ENCODE measurements at regions not wholly inside any gene's neighbourhood (a gene's known extent, or its start where the extent isn't known, plus 50 kb on each side); places are given as distances from the start of the nearest gene placed in this dataset.

GRCh38 chr10:21263839-21264238, 261.6 kb downstream of the SKIDA1 start:
- Histone ChIP-seq H3K9me3 (ENCODE audit: control insufficient read depth, insufficient read depth, low read depth, low read length) (no peaks in the 10 kb centered on the region), H3K36me3 (ENCODE audit: control insufficient read depth, insufficient read depth, low read length) (no peaks in the 10 kb centered on the region), H3K4me1 (ENCODE audit: control insufficient read depth, insufficient read depth, low read length) (no peaks in the 10 kb centered on the region), H3K27me3 (ENCODE audit: control insufficient read depth, insufficient read depth, low read length) (no peaks in the 10 kb centered on the region), H3K27ac (ENCODE audit: low read length) (no peak overlapping the region), H3K4me3 (ENCODE audit: low read depth in 2 of 2, low read length in 2 of 2) (no peak overlapping the region)
- no peak for ATAC-seq
- TF ChIP-seq SIN3A (IDR thresholded peaks at IDR 0.05; ENCODE audit: borderline replicate concordance, insufficient read depth, low read depth, low read length) (no peak), TCF7L2 (IDR thresholded peaks at IDR 0.05; ENCODE audit: low read depth, low read length) (no peak), CTCF (IDR thresholded peaks at IDR 0.05) (no peak), POLR2AphosphoS5 (IDR thresholded peaks at IDR 0.05; ENCODE audit: low read depth, low read length) (no peak)
- TF ChIP-seq, protein P1, sequence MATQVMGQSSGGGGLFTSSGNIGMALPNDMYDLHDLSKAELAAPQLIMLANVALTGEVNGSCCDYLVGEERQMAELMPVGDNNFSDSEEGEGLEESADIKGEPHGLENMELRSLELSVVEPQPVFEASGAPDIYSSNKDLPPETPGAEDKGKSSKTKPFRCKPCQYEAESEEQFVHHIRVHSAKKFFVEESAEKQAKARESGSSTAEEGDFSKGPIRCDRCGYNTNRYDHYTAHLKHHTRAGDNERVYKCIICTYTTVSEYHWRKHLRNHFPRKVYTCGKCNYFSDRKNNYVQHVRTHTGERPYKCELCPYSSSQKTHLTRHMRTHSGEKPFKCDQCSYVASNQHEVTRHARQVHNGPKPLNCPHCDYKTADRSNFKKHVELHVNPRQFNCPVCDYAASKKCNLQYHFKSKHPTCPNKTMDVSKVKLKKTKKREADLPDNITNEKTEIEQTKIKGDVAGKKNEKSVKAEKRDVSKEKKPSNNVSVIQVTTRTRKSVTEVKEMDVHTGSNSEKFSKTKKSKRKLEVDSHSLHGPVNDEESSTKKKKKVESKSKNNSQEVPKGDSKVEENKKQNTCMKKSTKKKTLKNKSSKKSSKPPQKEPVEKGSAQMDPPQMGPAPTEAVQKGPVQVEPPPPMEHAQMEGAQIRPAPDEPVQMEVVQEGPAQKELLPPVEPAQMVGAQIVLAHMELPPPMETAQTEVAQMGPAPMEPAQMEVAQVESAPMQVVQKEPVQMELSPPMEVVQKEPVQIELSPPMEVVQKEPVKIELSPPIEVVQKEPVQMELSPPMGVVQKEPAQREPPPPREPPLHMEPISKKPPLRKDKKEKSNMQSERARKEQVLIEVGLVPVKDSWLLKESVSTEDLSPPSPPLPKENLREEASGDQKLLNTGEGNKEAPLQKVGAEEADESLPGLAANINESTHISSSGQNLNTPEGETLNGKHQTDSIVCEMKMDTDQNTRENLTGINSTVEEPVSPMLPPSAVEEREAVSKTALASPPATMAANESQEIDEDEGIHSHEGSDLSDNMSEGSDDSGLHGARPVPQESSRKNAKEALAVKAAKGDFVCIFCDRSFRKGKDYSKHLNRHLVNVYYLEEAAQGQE (IDR thresholded peaks at IDR 0.05; ENCODE audit: insufficient read depth in 1 of 2, low read depth in 2 of 2, low read length in 1 of 2), result no peak
- POLR2A ChIA-PET, result interaction anchor here (0.6 kb wide), 1 partner anchor 19 kb away, joined by 9 read pairs; no protein-coding TSS in a partner anchor
- in situ Hi-C loops (cut with HindIII; ENCODE audit: low pct_unique_long_range_greater_than_20kb, low sequenced_read_pairs), result no loop called here
- intact Hi-C loops (cut with micrococcal nuclease; ENCODE audit: unreplicated experiment), result loop anchor here (10.0 kb wide), 1 partner anchor 89 kb away; no protein-coding TSS in a partner anchor
- CTCF ChIA-PET, result no interaction called here
- no TSS peak for BruUV-seq (replicated peaks)
- no peak for DNase-seq (ENCODE audit: low read depth, low spot score)

- no peaks in the 10 kb centered on the region for H3K9me3 ChIP-seq (ENCODE audit: control insufficient read depth, insufficient read depth, low read depth, low read length)
- no peaks in the 10 kb centered on the region for H3K36me3 ChIP-seq (ENCODE audit: control insufficient read depth, insufficient read depth, low read length)
- intact Hi-C loops (cut with micrococcal nuclease; ENCODE audit: unreplicated experiment), result loop anchor here (10.0 kb wide), 1 partner anchor 89 kb away; no protein-coding TSS in a partner anchor
- TF ChIP-seq, protein P1 (IDR thresholded peaks at IDR 0.05; ENCODE audit: insufficient read depth in 1 of 2, low read depth in 2 of 2, low read length in 1 of 2), result no peak
- TF ChIP-seq SIN3A (IDR thresholded peaks at IDR 0.05; ENCODE audit: borderline replicate concordance, insufficient read depth, low read depth, low read length) (no peak), POLR2AphosphoS5 (IDR thresholded peaks at IDR 0.05; ENCODE audit: low read depth, low read length) (no peak), CTCF (IDR thresholded peaks at IDR 0.05) (no peak), TCF7L2 (IDR thresholded peaks at IDR 0.05; ENCODE audit: low read depth, low read length) (no peak)
- H3K4me3 ChIP-seq (ENCODE audit: low read depth in 2 of 2, low read length in 2 of 2), result no peak overlapping the region
- no peak overlapping the region for H3K27ac ChIP-seq (ENCODE audit: low read length)
- BruUV-seq (replicated peaks), result no TSS peak
- ATAC-seq (no peak), DNase-seq (ENCODE audit: low read depth, low spot score) (no peak)
- no peaks in the 10 kb centered on the region for H3K4me1 ChIP-seq (ENCODE audit: control insufficient read depth, insufficient read depth, low read length)
- in situ Hi-C loops (cut with HindIII; ENCODE audit: low pct_unique_long_range_greater_than_20kb, low sequenced_read_pairs), result no loop called here
- ChIA-PET POLR2A (interaction anchor here (0.6 kb wide), 1 partner anchor 20 kb away, joined by 9 read pairs; no protein-coding TSS in a partner anchor), CTCF (interaction anchor here (0.6 kb wide), 1 partner anchor 25 kb away, joined by 3 read pairs; no protein-coding TSS in a partner anchor)
- H3K27me3 ChIP-seq (ENCODE audit: control insufficient read depth, insufficient read depth, low read length), result no peaks in the 10 kb centered on the region
These were observed 262.1 kb downstream of the SKIDA1 start for GRCh38 chr10:21263263-21263803.
